ENCODE measurements at regions not wholly inside any gene's neighbourhood (a gene's known extent, or its start where the extent isn't known, plus 50 kb on each side); places are given as distances from the start of the nearest gene placed in this dataset.

DNA sequence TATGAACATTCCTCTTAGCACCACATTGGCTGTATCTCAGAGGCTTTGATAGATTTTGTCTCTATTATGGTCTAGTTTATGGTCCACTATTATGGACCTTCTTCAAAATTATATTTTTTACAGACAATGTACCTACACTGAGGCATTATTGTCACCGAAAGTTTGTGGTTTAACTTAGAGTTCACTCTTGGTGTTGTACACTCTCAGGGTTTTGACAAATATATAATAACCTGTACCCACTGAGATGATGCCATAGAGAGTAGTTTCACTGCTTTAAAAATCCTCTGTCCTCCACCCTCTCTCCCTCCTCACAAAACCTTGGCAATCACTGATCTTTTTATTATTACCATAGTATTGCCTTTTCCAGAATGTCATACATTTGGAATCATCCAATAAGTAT is 528.2 kb downstream of the SLC6A15 start:
- no peak overlapping the region for H2BK20ac ChIP-seq (ENCODE audit: low read length)
- H3K4me2 ChIP-seq (ENCODE audit: insufficient read depth in 1 of 2, low read depth in 2 of 2, low read length in 2 of 2), result no peak overlapping the region
- no peak overlapping the region for H2BK5ac ChIP-seq (ENCODE audit: low read depth, low read length)
- no peak overlapping the region for H2AK5ac ChIP-seq (ENCODE audit: low read depth, low read length)
- no peak overlapping the region for H2BK15ac ChIP-seq (ENCODE audit: low read length)
- H3K27ac ChIP-seq (ENCODE audit: low read depth, low read length), result no peak overlapping the region
- no peak overlapping the region for H3K14ac ChIP-seq (ENCODE audit: insufficient read length)
- 88% methylated on average over 1 of the region's 1 CpG; no CpG with 5 or more reads in 1 of the 2 experiments for WGBS, 2 experiments (ENCODE audit: extremely low coverage in 1 of 2, insufficient coverage in 1 of 2, insufficient read length in 1 of 2, insufficient replicate concordance in 2 of 2, low coverage in 1 of 2, low lambda C conversion rate in 2 of 2, missing lambda C conversion rate in 1 of 2)
- FAIRE-seq (no peak), DNase-seq (ENCODE audit: low read depth in 1 of 2, low spot score in 2 of 2) (no peak)
- ChIA-PET CTCF (ENCODE audit: partially characterized antibody) (no interaction called here), POLR2A (ENCODE audit: partially characterized antibody) (no interaction called here)
- no peak overlapping the region for H2AFZ ChIP-seq (ENCODE audit: low read length)
- H4K20me1 ChIP-seq (replicated peaks in 1 of 2; ENCODE audit: control insufficient read depth in 1 of 2, insufficient read depth in 2 of 2, low read length in 2 of 2), result no peaks in the 10 kb centered on the region
- H3K4ac ChIP-seq (replicated peaks; ENCODE audit: insufficient read length, low read depth, low read length), result no peak overlapping the region
- H3K27me3 ChIP-seq (replicated peaks in 1 of 4; ENCODE audit: control insufficient read depth in 3 of 4, extremely low read depth in 1 of 4, insufficient read depth in 3 of 4, low read length in 3 of 4), result no peaks in the 10 kb centered on the region
- no peak overlapping the region for H3K9ac ChIP-seq (replicated peaks in 1 of 4; ENCODE audit: extremely low read depth in 1 of 4, low read depth in 3 of 4, low read length in 3 of 4)
- TF ChIP-seq, protein P1, sequence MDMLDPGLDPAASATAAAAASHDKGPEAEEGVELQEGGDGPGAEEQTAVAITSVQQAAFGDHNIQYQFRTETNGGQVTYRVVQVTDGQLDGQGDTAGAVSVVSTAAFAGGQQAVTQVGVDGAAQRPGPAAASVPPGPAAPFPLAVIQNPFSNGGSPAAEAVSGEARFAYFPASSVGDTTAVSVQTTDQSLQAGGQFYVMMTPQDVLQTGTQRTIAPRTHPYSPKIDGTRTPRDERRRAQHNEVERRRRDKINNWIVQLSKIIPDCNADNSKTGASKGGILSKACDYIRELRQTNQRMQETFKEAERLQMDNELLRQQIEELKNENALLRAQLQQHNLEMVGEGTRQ (IDR thresholded peaks at IDR 0.05; ENCODE audit: low read length), result no peak
- TF ChIP-seq CHD2 (IDR thresholded peaks at IDR 0.05; ENCODE audit: low read length), result no peak
- TF ChIP-seq ASH2L (IDR thresholded peaks at IDR 0.05; ENCODE audit: low read length), result no peak
- TF ChIP-seq, protein P2, sequence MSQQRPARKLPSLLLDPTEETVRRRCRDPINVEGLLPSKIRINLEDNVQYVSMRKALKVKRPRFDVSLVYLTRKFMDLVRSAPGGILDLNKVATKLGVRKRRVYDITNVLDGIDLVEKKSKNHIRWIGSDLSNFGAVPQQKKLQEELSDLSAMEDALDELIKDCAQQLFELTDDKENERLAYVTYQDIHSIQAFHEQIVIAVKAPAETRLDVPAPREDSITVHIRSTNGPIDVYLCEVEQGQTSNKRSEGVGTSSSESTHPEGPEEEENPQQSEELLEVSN (IDR thresholded peaks at IDR 0.05), result no peak
- no peak overlapping the region for H2BK12ac ChIP-seq (ENCODE audit: low read depth, low read length)
- no peak overlapping the region for H4K91ac ChIP-seq (replicated peaks; ENCODE audit: insufficient read length, low read length)
- H3K23ac ChIP-seq (ENCODE audit: insufficient read length), result no peak overlapping the region
- no peak overlapping the region for H3K18ac ChIP-seq (ENCODE audit: extremely low read depth, low read length)
- H3K79me2 ChIP-seq (ENCODE audit: control insufficient read depth in 1 of 2, insufficient read depth in 2 of 2, low read length in 2 of 2), result no peaks in the 10 kb centered on the region
- no peak overlapping the region for H4K8ac ChIP-seq (ENCODE audit: extremely low read depth, insufficient read depth, low read length)
- no peaks in the 10 kb centered on the region for H3K36me3 ChIP-seq (ENCODE audit: control insufficient read depth in 2 of 4, insufficient read depth in 4 of 4, low read length in 3 of 4)
- no peak overlapping the region for H3K56ac ChIP-seq (replicated peaks; ENCODE audit: insufficient read length, low read depth, low read length)
- H3K23me2 ChIP-seq (ENCODE audit: low read depth, low read length), result no peaks in the 10 kb centered on the region
- no peak overlapping the region for H3K4me3 ChIP-seq (ENCODE audit: extremely low read depth in 1 of 4, insufficient read depth in 2 of 4, low read depth in 3 of 4, low read length in 4 of 4)
- no peaks in the 10 kb centered on the region for H3K9me3 ChIP-seq (ENCODE audit: insufficient read depth in 2 of 2, low read depth in 1 of 2, low read length in 1 of 2)
- H2BK120ac ChIP-seq (replicated peaks; ENCODE audit: low read depth, low read length), result no peak overlapping the region
- H3K79me1 ChIP-seq (ENCODE audit: low read depth, low read length), result no peaks in the 10 kb centered on the region
- H3K4me1 ChIP-seq (replicated peaks in 1 of 4; ENCODE audit: control insufficient read depth in 3 of 4, insufficient read depth in 4 of 4, low read length in 3 of 4), result no peaks in the 10 kb centered on the region
- H4K5ac ChIP-seq (ENCODE audit: insufficient read length, low read depth, low read length), result no peak overlapping the region

All from H1 (cell line).